SKM-1 treated with dmso at 0.1 percent for 144 hours (cell line): ENCODE measurements at regions not wholly inside any gene's neighbourhood (a gene's known extent, or its start where the extent isn't known, plus 50 kb on each side); places are given as distances from the start of the nearest gene placed in this dataset.
"Not testable (repeated sequence)": the region's sequence is repeated elsewhere in the genome, so short reads cannot be mapped to it uniquely, and the experiment has no call there.

Experiments
- DNase-seq: peaks from one replicate; lab custom pipeline; 2025; ENCODE audit not compliant: unreplicated experiment; lab: John Stamatoyannopoulos, UW

GRCh38 chr12:97711392-97711791 lies 248.8 kb downstream of the RMST start:
- DNase-seq, result no peak

GRCh38 chr12:97713270-97713669 lies 250.7 kb downstream of the RMST start:
- DNase-seq, result no peak

- DNase-seq, result no peak
These were observed 251.5 kb downstream of the RMST start for GRCh38 chr12:97714107-97714563.

- DNase-seq, result no peak
These were observed 253.8 kb downstream of the RMST start for GRCh38 chr12:97716356-97716755.

GRCh38 chr12:97723801-97724200 lies 261.2 kb downstream of the RMST start:
- not testable (repeated sequence) for DNase-seq

GRCh38 chr12:97745406-97746101 lies 282.9 kb downstream of the RMST start:
- DNase-seq, result no peak

- no peak for DNase-seq
These were observed 285.7 kb downstream of the RMST start for GRCh38 chr12:97748298-97748697.

GRCh38 chr12:97751704-97752103 lies 289.1 kb downstream of the RMST start:
- DNase-seq, result no peak

GRCh38 chr12:97752129-97752528 lies 289.5 kb downstream of the RMST start:
- DNase-seq, result no peak

- no peak for DNase-seq
These were observed 290.7 kb downstream of the RMST start for GRCh38 chr12:97753332-97753731.

- DNase-seq, result no peak
These were observed 291.7 kb downstream of the RMST start for GRCh38 chr12:97754306-97754705.

GRCh38 chr12:97756066-97756666 lies 293.6 kb downstream of the RMST start:
- no peak for DNase-seq

GRCh38 chr12:97756741-97757140 lies 294.1 kb downstream of the RMST start:
- no peak for DNase-seq

- no peak for DNase-seq
These were observed 295.0 kb downstream of the RMST start for GRCh38 chr12:97757481-97758193.

GRCh38 chr12:97758194-97758501 lies 295.5 kb downstream of the RMST start:
- no peak for DNase-seq

- DNase-seq, result no peak
These were observed 296.0 kb downstream of the RMST start for GRCh38 chr12:97758586-97758985.

- no peak for DNase-seq
These were observed 298.0 kb downstream of the RMST start for GRCh38 chr12:97760601-97761000.

- DNase-seq, result no peak
These were observed 300.5 kb downstream of the RMST start for GRCh38 chr12:97763113-97763512.

- no peak for DNase-seq
These were observed 302.1 kb downstream of the RMST start for GRCh38 chr12:97764700-97765099.

- no peak for DNase-seq
These were observed 304.7 kb downstream of the RMST start for GRCh38 chr12:97767347-97767746.

GRCh38 chr12:97778111-97778510 lies 315.5 kb downstream of the RMST start:
- no peak for DNase-seq

GRCh38 chr12:97781342-97781741 lies 318.7 kb downstream of the RMST start:
- DNase-seq, result no peak
